Gastroesophageal sphincter (tissue), 3 donors: ENCODE measurements at regions not wholly inside any gene's neighbourhood (a gene's known extent, or its start where the extent isn't known, plus 50 kb on each side); places are given as distances from the start of the nearest gene placed in this dataset.
"Not testable (repeated sequence)": the region's sequence is repeated elsewhere in the genome, so short reads cannot be mapped to it uniquely, and the experiment has no call there.

Source experiments
- CTCF ChIP-seq, 4 experiments: fragments of 200-600 bp in 2 of 4; fragments of 450-650 bp in 2 of 4; sonication (generic) in 1 of 4; IDR thresholded peaks; one replicate each; pipeline ENCODE4 v1.5.1; 2017 to 2019; ENCODE audit warnings: antibody characterized with exemption in 4 of 4, mild to moderate bottlenecking in 2 of 4, moderate library complexity in 2 of 4
- EP300 ChIP-seq: sonication (generic); formaldehyde crosslinking; IDR thresholded peaks from one replicate; pipeline ENCODE4 v1.6.1; 2017; ENCODE audit warnings: antibody characterized with exemption, mild to moderate bottlenecking
- POLR2A ChIP-seq, 2 donors: fragments of 450-650 bp; IDR thresholded peaks; one replicate each; pipeline ENCODE4 v1.6.1; 2017; ENCODE audit warnings: antibody characterized with exemption in 2 of 2, mild to moderate bottlenecking in 2 of 2, moderate library complexity in 1 of 2
- POLR2AphosphoS5 ChIP-seq: sonication (generic); formaldehyde crosslinking; IDR thresholded peaks from one replicate; pipeline ENCODE4 v1.6.1; 2017; ENCODE audit warnings: antibody characterized with exemption

- TF ChIP-seq POLR2AphosphoS5; EP300; CTCF (IDR thresholded peaks at IDR 0.05); POLR2A (IDR thresholded peaks at IDR 0.05): not testable (repeated sequence)
Measured at GRCh38 chr22:15854978-15855377, 165.2 kb downstream of the POTEH start.
